Left lung (tissue), 4 donors: ENCODE measurements at regions not wholly inside any gene's neighbourhood (a gene's known extent, or its start where the extent isn't known, plus 50 kb on each side); places are given as distances from the start of the nearest gene placed in this dataset.

Source experiments
- ATAC-seq: fragments of 200-7000 bp; cut with Tn5 transposase; one replicate; pipeline ENCODE4 v1.9.1; 2020; ENCODE audit warnings: moderate library complexity
- DNase-seq, 4 donors: peaks; one replicate each; pipeline ENCODE4 v3.0.0-alpha.2; 2013 to 2020
- H3K27ac ChIP-seq, 2 donors: fragments of 200-600 bp; sonication (generic) in 1 of 2; one replicate each; pipeline versions ENCODE4 v1.5.0 to v1.8.0; 2020 to 2021
- H3K27me3 ChIP-seq, 2 donors: fragments of 200-600 bp; sonication (generic) in 1 of 2; one replicate each; pipeline versions ENCODE4 v1.5.0 to v1.8.0; 2020 to 2021
- H3K36me3 ChIP-seq, 2 donors: fragments of 200-600 bp; sonication (generic) in 1 of 2; one replicate each; pipeline versions ENCODE4 v1.5.0 to v1.8.0; 2020 to 2021
- H3K4me1 ChIP-seq, 2 donors: fragments of 200-600 bp; one replicate each; pipeline ENCODE4 v1.8.0; 2021
- H3K4me3 ChIP-seq, 2 donors: fragments of 200-600 bp; sonication (generic) in 1 of 2; one replicate each; pipeline versions ENCODE4 v1.5.0 to v1.8.0; 2020 to 2021; ENCODE audit warnings: mild to moderate bottlenecking in 1 of 2
- H3K9me3 ChIP-seq, 2 donors: fragments of 200-600 bp; sonication (generic) in 1 of 2; one replicate each; pipeline versions ENCODE4 v1.5.0 to v1.8.0; 2020 to 2021
- intact Hi-C, 2 donors: fragments of 100-400 bp; cut with DNase I; formaldehyde crosslinking; loops; one replicate each; pipeline versions ENCODE4 v1.11.2 to v1.14.2; 2022
- TF ChIP-seq, protein P1 (sequence below), 2 donors: fragments of 200-600 bp; sonication (generic) in 1 of 2; IDR thresholded peaks; one replicate each; pipeline versions ENCODE4 v1.5.0 to v1.8.0; 2021; ENCODE audit warnings: antibody characterized with exemption in 2 of 2
- donor health status: DM: no; HTN: yes; CAD: no.
- donor health status: DM: no; HTN: no; CAD: no.

DNA sequence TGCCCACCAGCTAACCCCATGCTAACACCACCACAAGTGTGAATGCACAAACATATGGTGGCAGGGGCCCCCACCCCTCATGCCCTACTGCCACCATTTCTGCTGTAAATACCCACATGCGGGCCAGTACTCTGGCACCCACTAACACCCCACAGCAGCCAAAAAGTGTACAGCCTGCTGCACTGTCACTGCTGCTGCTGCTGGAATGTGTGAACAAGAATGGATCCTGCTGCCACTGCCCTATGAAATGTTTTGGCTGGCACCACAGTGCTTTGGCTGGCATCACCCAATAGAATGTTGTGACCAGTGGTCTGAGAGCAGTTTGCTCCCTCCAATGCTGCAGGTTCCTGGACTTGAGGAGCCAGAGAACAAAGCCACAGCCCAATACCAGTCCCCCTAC is 606.6 kb upstream of the SORCS1 start:
- no peak for ATAC-seq
- Histone ChIP-seq H3K9me3 (peaks cover 0 to 23% of the 10 kb centered on the region in 2 donors), H3K27ac (no peak overlapping the region), H3K4me1 (no peaks in the 10 kb centered on the region), H3K4me3 (no peak overlapping the region), H3K27me3 (no peaks in the 10 kb centered on the region), H3K36me3 (no peaks in the 10 kb centered on the region)
- TF ChIP-seq, protein P1, sequence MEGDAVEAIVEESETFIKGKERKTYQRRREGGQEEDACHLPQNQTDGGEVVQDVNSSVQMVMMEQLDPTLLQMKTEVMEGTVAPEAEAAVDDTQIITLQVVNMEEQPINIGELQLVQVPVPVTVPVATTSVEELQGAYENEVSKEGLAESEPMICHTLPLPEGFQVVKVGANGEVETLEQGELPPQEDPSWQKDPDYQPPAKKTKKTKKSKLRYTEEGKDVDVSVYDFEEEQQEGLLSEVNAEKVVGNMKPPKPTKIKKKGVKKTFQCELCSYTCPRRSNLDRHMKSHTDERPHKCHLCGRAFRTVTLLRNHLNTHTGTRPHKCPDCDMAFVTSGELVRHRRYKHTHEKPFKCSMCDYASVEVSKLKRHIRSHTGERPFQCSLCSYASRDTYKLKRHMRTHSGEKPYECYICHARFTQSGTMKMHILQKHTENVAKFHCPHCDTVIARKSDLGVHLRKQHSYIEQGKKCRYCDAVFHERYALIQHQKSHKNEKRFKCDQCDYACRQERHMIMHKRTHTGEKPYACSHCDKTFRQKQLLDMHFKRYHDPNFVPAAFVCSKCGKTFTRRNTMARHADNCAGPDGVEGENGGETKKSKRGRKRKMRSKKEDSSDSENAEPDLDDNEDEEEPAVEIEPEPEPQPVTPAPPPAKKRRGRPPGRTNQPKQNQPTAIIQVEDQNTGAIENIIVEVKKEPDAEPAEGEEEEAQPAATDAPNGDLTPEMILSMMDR (IDR thresholded peaks at IDR 0.05), result no peak
- intact Hi-C loops, result no loop called here
- DNase-seq, result no peak

DNA sequence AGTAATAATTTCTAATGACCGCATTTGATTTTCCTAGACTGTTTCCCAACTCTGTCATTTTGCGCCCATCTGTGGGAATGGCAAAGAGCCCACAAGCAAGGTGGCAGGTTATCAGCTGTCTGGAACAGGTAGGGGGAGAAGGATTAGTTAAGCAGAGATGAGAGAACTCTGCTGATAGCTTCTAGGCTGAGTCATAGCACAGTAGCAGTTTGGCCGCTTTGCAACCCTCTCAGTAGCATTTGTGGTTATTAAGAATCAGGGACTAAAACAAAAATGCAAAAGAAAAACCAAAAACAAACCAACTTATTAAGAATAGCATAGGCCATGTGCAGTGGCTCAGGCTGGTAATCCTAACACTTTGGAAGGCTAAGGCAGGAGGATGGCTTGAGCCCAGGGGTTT is 602.7 kb upstream of the SORCS1 start:
- H3K36me3 ChIP-seq, result no peaks in the 10 kb centered on the region
- DNase-seq (no peak), ATAC-seq (no peak)
- no peak overlapping the region for H3K4me3 ChIP-seq
- TF ChIP-seq, protein P1 (IDR thresholded peaks at IDR 0.05), result no peak
- no peaks in the 10 kb centered on the region for H3K27me3 ChIP-seq
- intact Hi-C loops, result no loop called here
- no peak overlapping the region for H3K27ac ChIP-seq
- no peaks in the 10 kb centered on the region for H3K4me1 ChIP-seq
- no peaks in the 10 kb centered on the region for H3K9me3 ChIP-seq

DNA sequence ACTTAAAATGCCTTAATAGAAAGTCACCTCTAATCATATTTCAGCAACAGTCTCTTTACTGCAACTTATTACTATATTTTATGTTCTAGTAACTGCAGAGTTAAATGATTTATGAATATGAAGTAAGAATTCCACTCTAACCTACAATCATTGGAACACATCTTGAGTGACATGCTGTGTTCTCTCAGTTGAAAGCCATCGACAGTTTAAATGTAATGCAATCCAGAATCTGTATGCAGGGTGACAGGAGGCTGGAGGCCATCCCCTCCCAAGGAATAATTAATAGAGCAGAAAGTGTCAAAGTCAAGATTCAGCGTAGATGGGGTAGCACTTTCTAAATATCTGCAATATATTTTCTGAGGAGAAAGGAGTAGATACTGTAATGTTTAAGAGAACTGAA is 590.3 kb upstream of the SORCS1 start:
- no peak overlapping the region for H3K27ac ChIP-seq
- no peak for ATAC-seq
- TF ChIP-seq, protein P1 (IDR thresholded peaks at IDR 0.05), result no peak
- H3K4me1 ChIP-seq, result no peaks in the 10 kb centered on the region
- no peak overlapping the region for H3K4me3 ChIP-seq
- no peaks in the 10 kb centered on the region for H3K9me3 ChIP-seq
- intact Hi-C loops, result no loop called here
- DNase-seq, result no peak
- H3K27me3 ChIP-seq, result no peaks in the 10 kb centered on the region
- no peaks in the 10 kb centered on the region for H3K36me3 ChIP-seq

DNA sequence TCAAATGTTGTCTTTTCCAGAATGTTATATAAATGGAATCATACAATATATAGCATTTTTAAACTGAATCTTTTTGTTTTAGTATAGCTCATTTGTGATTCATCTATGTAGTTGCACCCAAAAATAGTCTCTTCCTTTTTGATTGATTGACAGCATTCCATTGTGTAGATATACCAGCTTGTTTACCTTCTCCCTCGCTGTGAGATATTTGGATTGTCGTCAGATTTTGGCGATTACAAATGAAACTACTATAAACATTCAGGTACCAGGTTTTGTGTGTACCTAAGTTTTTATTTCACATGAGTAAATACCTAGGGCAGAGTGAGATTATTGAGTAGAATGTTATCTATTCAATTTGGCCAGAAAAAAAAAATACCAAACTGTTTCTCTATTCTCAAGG is 584.7 kb upstream of the SORCS1 start:
- TF ChIP-seq, protein P1 (IDR thresholded peaks at IDR 0.05), result no peak
- H3K4me1 ChIP-seq, result no peaks in the 10 kb centered on the region
- DNase-seq (no peak), ATAC-seq (no peak)
- H3K27ac ChIP-seq, result no peak overlapping the region
- H3K4me3 ChIP-seq, result no peak overlapping the region
- intact Hi-C loops, result no loop called here
- no peaks in the 10 kb centered on the region for H3K9me3 ChIP-seq
- no peaks in the 10 kb centered on the region for H3K27me3 ChIP-seq
- no peaks in the 10 kb centered on the region for H3K36me3 ChIP-seq

DNA sequence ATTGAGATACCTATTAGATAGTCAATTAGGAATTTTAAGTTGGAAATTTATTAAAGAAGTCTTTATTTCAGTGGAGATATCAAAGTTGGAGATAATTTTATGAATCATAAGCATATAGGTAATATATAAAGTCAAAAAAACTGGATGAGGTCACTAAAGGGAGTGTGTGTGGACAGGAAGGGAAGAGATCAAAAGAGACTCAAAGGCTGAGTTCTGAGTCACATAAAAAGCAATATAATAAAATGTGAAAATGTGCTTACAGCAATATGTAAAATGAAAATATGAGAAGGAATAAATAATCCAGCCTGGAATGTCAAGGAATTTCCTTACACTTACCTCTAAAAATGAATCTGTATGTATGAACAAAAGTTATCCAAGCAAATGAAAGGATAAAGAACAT is 583.3 kb upstream of the SORCS1 start:
- intact Hi-C loops, result no loop called here
- TF ChIP-seq, protein P1 (IDR thresholded peaks at IDR 0.05), result no peak
- Histone ChIP-seq H3K27me3 (no peaks in the 10 kb centered on the region), H3K36me3 (no peaks in the 10 kb centered on the region), H3K27ac (no peak overlapping the region), H3K9me3 (no peaks in the 10 kb centered on the region), H3K4me3 (no peak overlapping the region), H3K4me1 (no peaks in the 10 kb centered on the region)
- ATAC-seq, result no peak
- DNase-seq, result no peak
